HG03103 (cell line): ENCODE measurements at regions not wholly inside any gene's neighbourhood (a gene's known extent, or its start where the extent isn't known, plus 50 kb on each side); places are given as distances from the start of the nearest gene placed in this dataset.
A peak's percentile ranks its signal among the peaks of the same experiment; 100 is the strongest.

Experiments
- ATAC-seq: cut with Tn5 transposase; IDR thresholded peaks from one replicate; pipeline ENCODE4 v1.9.1; 2021; ENCODE audit warnings: low read depth; ENCODE audit not compliant: unreplicated experiment

DNA sequence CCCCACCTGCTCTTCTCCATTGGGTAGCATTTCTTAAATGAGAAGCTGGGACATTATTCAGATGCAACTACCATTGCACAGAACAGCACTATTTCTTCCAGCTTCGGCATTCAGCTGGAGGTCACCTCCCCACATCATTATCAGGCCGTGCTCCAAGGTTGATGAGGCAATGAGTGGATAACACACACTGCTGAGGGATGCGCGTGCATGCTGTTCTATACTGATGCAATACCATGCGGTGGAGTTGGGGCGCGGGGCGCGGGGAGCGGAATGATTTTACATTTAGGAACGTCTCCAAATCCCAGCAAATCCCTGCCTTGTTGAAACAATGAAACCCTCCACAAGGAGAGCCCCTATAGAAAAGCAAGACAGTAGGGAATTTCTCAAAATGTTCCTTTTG, 283.4 kb downstream of the GRIN2B start:
- no peak for ATAC-seq

DNA sequence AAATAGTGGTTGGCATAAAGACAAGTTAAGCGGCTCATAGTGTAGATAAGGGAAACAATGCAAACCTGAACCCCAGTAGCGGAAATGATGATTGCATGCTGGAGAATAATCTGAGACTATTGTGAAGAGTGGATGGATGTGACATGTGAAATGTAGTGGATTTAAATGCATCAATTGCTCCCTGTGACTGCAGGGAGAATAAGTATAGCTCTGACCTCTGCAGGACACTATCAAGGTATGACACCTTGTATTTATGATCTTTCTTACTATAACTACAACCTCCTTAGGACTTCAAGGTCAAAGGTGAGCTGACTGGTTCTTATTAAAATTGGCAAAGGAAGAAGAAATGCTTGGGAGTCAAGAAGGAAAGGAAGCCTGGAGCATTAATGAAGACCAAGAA, 285.6 kb downstream of the GRIN2B start:
- no peak for ATAC-seq

DNA sequence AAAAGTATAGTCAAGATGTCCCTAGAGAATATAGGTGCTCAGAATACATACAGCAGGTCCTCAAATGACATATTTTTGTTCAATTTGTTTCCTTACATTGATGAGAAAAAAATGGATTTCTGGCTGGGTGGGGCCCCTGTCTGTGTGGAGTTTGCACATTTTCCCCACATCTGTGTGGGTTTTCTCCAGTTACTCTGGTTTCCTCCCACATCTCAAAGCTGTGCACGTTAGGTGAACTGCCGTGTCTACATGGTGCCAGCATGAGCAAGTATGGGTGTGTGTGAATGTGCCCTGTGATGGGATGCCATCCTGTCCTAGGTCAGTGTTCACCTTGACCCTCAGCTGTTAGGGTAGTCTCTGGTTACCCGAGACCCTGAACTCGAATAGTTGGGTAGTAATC, 289.1 kb downstream of the GRIN2B start:
- ATAC-seq = no peak

DNA sequence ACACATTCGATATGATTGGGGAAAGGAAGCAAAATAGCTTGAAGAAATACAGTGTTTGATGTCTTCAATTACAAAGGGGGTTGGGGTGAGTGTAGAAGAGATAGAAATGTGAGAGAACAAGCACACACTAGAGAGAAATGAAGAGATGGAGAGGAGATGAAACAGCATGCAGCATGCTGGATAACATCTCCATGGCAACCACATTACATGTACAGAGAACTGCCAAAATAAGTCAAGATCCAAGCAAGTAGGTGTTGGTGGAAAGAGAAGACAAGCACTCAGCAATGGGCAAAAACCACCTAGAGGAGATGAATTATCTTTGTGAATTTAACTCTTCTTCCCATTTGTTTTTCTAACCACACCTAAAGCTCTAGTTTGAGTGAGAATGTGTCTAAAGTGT, 289.8 kb downstream of the GRIN2B start:
- ATAC-seq = no peak

DNA sequence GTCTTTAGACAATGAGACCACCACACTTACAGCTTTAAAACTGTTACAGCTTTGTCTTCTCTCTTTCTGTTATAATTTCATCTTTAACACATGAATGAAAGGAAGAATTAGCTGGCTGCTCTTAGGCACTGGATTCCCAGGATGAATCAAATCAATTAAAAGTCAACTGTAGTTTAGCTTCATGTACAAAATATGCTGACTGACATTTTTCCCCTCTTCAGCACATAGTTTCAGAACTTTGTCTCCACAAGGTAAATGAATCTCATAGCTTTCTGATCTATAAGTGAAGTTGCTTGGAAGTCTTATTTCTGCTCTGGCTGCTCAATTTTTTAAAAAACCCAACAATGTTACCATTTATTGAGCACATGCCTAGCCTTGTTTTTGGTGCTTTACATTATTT, 293.8 kb downstream of the GRIN2B start:
- no peak for ATAC-seq

- no peak for ATAC-seq
Observed at GRCh38 chr12:13686260-13686659, 295.1 kb downstream of the GRIN2B start.

GRCh38 chr12:13680916-13681315, 300.5 kb downstream of the GRIN2B start:
- ATAC-seq = no peak

DNA sequence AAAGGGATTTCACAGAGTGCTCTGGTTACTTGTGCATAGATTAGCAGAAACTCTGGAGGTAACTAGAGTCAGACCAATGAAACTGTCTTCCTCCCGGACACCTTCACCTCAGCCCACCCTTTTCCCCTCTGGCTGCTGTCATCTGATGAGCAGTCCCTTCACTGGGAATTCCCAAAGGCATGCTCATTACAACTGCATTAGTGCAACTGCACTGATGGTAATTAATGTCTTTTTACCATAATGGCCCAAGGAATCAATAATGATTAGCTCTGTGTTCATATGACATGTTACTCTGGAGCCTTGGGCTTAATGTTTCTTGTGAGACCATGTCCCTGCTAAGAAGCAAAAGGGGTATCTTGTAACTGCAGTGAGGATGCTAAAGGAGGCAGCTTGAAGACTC, 304.5 kb downstream of the GRIN2B start:
- ATAC-seq = no peak

DNA sequence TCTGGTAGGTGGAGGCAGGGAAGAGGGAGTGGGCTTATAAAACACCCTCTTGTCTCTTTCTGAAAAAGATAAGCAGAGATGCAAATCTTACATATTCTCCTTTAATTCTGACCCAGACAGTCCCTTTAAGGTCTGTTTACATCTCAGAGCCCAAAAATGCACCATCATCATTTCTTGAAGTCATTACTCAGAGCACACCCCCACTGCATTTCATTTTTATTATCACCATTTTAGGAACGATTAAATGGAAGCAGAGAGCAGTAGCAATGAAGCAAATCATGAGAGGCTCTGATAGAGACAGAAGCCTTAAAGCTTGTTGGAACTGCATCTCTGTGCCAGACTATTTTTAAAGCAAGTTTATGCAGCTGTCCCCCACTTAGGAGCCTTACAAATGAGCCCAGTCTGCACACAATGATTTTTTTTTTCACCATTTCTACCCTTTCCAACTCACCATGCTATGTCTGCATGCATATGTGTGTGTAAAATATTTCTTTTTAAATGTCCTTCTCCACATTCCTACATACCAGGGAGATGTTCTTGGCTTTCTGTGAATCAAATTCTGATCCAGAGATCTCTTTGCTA, 311.0 kb downstream of the GRIN2B start:
- no peak for ATAC-seq

DNA sequence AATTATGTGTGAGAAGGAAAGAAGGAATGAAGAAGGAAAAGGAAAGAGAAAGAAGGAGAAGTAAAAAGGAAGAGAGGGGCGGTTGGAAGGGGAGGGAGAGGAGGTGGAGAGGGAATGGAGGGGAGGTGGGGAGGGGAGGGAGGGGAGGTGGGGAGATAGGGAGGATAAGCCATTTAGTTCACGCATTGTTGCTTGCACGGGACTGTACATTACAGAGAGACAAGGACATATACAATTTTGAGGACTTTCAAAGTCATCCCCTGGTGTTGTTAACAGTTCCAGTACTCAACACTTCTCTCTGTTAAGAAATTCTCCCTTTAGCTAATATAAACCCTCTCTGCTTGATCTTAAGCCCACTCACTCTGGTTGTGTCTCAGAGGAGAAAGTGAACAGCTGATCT, 312.5 kb downstream of the GRIN2B start:
- no peak for ATAC-seq

GRCh38 chr12:13666806-13667205, 314.6 kb downstream of the GRIN2B start:
- no peak for ATAC-seq

DNA sequence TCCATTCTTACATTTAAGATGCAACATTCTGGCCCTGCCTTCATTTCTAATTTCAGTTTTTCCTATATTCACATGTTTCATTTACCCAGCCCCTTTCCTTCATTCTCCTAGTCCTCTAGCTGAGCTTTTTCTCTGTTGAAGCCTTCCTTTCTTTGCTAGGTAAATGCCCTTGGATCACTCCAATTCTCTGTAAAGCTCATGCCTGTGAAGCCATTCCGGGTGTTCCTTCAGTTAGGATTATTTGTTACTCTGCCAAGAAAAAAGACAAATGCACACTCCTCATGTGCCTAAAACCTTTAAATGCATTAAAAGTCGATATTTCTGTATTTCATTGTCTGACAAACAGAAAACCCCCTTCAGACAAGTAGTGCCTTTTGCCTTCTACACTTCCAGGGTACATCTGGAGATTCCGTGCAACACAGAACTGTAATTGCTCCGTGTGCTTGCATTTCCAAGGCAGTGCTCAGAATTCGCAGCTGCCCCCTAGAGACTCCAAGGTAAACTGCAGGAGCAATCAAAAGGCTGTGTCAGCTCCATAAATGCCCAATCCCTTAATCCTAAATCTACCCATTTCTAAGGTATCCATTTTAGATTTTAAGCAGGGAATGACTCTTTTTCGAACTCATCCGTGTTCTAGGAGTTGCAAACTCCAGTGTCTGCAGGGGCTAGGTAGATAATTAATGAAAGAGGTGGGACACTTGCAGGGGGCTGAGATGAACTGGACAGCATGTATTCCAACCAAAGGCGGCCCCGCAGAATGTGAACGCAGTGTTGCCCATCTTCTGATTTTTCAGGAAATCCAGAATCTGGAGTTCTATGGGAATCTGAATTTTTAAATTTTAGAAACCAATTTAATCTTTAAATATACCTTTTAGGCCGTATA, 320.2 kb downstream of the GRIN2B start:
- peak; percentile 71 for ATAC-seq

DNA sequence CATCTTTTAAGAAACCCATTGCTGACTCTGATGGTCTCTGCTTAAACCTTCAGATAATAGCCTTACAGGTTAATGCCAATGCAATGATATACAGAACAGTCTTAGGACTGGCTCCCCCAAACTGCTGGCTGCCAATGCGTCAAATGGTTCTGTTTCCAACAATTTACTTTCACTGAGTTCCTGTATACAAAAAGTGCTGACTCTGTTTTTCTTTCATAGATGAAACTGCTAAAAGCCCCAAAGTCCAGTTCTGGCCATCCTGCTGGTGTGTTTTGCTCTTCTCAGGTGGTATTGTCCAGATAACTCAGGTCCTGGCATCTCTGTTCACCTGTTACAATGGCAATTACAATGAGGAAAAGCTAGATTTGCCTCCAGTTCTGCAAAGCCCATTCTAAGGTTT, 326.9 kb downstream of the GRIN2B start:
- ATAC-seq = no peak

- ATAC-seq = no peak
Observed at GRCh38 chr12:13652105-13652504, 329.3 kb downstream of the GRIN2B start.

- ATAC-seq = no peak
Observed at GRCh38 chr12:13635709-13636108, 345.7 kb downstream of the GRIN2B start.

DNA sequence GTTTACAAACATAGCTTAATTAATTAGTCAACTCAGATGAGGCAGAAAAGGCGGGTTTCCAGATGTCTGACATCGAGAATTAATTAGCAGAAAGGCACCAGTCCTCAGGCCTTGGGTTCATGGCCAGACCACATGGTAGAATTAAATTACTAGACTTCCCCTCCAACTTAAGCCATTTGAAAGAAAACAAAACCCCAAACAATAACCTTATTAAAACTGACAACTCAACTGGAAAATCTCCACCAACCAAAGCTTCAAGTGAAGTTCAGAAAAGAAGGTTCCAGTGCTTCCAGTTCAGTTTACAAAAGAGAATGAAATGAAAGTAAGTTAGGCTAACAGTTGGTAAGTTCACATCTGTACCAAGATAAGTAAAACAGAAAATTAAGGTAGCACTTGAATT, 349.5 kb downstream of the GRIN2B start:
- no peak for ATAC-seq

- no peak for ATAC-seq
Observed at GRCh38 chr12:13630354-13630753, 351.0 kb downstream of the GRIN2B start.

DNA sequence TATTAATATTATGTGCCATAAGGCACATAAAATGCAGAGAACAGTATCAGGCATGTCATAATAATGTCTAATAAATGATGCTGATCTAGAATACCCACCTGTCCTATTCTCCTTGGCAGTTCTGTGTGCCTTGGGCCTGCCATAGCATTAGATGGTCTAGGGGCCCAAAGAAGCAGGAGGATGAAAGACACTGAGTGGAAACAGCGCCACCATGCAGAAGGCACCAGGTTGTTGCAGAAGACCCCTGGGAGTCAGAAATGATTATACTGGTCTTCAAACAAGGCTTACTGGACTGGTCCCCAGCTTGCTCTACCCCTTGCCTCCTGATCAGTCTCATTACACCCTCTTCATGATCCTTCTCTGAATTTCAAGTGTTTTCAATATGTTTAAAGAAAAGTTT, 353.3 kb downstream of the GRIN2B start:
- ATAC-seq = no peak

GRCh38 chr12:13627536-13627935, 353.9 kb downstream of the GRIN2B start:
- no peak for ATAC-seq

DNA sequence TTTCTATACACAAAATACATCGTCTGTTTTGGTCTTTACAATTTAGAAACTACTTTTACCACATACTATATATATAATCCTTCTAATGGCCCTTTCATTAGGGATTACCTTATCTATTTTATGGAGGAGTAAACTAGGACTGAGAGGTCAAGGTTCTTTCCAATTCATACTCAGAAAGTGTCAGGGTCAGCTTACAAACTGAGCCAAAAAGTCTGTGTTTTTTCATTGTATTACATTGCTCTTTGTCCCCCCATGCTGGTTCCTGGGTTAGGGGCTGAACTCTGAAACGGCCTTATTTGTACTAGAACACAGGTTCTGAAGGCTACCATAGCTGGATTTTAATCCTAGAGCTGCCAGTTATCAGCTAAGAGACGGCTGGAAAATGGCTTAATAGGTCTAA, 368.1 kb downstream of the GRIN2B start:
- ATAC-seq = no peak

GRCh38 chr12:13609894-13610679, 371.3 kb downstream of the GRIN2B start:
- ATAC-seq = no peak

DNA sequence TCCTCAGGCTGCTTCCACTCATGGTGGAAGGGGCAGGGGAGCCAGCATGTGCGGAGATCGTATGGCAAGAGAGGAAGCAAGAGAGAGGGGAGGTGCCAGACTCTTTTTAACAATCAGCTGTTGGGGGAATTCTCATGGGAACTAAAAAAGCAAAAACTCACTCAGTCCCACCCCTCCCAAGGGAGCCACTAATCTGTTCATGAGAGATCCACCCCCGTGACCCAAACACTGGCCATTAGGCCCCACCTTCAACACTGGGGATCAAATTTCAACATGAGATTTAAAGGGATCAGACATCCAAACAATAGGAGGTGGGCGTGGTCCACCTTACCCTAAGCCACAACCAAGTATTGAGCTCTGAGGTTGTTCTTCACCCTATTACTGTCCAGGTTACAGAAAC, 375.1 kb downstream of the GRIN2B start:
- no peak for ATAC-seq
